ENCODE measurements at regions not wholly inside any gene's neighbourhood (a gene's known extent, or its start where the extent isn't known, plus 50 kb on each side); places are given as distances from the start of the nearest gene placed in this dataset.

DNA sequence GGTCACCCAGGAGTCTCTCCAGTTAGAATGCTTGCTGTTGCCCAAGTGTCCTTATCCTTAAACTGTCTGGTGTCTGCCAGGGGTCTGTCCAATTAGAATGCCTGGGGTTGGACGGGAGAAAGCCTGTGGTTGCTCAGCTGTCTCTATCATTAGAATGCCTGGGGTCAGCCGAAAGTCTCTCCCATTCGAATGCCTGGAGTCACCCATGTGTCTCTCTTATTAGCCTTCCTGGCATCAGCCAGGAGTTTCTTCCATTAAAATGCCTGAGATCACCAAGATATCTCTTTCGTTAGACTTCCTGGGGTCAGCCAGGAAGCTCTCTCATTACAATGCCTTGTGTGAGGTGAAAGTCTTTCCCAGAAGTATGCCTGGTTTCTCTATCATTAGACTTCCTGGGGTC is 1521.0 kb downstream of the UQCRFS1 start:
- DNase-seq (ENCODE audit: low spot score) = no peak

DNA sequence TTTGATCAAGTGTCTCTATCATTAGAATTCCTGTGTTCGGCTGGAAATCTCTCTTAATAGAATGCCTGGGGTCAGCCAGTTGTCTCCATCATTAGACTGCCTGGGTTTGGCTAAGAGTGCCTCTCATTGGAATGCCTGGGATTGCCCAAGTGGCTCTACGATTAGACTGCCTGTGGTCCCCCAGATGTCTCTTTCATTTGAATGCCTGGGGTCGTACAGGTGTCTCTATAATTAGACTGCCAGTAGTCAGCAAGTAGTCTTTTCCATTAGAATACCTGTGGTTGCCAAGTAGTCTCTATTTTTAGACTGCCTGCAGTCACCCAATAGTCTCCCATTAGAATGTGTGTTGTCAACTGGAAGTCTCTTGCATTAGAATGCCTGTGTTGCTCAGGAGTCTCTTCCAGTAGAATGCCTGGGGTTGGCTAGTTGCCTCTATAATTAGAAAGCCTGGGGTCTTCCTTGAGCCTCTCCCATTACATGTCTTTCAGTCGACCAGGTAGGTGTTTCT is 1523.2 kb downstream of the UQCRFS1 start:
- DNase-seq (ENCODE audit: low spot score) = no peak

DNA sequence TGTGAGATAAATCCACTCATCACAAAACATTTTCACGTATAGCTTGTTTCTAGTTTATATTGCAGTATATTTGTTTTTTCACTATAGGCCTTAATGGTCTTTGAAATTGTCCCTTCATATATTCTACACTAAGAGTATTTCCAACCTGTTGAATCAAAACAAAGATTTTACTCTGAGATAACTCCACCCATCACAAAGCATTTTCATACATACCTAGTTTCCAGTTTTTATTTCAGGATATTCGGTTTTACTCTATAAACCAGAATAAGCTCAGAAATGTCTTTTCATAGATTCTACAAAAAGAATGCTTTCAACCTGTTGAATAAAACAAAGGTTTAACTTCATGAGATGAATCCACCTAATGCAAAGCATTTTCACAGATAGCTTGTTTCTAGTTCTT is 1528.7 kb downstream of the UQCRFS1 start:
- DNase-seq (ENCODE audit: low spot score) = no peak

DNA sequence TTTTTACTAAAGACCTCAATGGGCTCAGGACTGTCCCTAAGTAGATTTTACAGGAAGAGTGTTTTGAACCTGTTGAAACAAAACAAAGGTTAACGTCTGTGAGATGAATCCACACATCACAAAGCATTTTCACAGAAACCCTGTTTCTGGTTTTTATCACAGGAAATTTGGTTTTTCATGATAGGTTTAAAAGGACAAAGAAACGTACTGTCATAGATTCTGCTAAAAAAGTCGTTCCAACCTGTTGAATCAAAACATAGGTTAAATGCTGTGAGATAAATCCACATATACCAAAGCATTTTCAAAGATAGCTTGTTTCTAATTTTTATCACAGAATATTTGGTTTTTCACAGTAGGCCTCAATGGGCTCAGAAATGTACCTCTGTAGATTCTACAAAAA is 1531.0 kb downstream of the UQCRFS1 start:
- no peak for DNase-seq (ENCODE audit: low spot score)

DNA sequence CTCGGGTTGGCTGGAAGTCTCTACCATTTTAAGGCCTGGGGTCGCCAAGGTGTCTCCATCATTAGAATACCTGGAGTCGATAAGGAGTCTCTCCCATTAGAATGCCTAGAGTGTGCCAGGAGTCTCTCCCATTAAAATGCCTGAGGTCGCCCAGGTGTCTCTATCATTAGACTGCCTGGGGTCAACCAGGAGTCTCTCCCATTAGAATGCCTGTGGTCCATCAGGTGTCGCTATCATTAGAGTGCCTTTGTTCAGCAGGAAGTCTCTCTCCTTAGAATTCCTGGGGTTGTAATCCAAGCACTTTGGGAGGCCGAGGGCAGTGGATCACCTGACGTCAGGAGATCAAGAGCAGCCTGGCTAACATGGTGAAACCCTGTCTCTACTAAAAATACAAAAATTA is 1533.0 kb downstream of the UQCRFS1 start:
- no peak for DNase-seq (ENCODE audit: low spot score)

DNA sequence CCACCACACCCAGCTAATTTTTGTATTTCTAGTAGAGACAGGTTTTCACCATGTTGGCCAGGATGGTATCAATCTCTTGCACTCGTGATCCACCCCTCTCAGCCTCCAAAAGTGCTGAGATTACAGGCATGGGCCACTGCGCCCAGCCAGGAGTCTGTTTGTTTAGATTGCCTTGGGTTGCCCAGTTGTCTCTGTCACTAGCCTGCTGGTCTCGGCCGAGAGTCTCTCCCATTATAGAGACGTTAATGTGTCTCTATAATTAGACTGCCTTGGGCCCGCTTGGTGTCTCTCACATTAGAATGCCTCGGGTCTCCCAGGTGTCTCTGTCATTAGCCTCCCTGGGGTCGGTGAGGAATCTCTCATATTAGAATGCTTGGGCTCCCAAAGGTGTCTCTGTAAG is 1533.6 kb downstream of the UQCRFS1 start:
- no peak for DNase-seq (ENCODE audit: low spot score)

DNA sequence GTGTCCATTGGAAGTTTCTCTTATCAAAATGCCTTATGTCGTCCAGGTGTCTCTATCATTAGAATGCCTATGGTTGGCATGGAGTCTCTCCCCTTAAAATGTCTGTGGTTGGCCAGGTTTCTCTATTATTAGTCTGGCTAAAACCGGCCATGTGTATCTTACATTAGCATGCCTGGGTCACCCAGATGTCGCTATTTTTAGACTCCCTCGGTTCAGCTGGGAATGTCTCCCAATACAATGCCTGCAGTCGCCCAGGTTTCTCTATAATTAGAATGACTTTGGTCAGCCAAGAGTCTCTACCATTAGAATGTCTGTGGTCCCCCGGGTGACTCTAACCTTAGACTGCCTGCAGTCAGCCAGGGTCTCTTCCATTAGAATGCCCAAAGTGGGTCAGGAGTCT is 1536.1 kb downstream of the UQCRFS1 start:
- DNase-seq (ENCODE audit: low spot score) = no peak

DNA sequence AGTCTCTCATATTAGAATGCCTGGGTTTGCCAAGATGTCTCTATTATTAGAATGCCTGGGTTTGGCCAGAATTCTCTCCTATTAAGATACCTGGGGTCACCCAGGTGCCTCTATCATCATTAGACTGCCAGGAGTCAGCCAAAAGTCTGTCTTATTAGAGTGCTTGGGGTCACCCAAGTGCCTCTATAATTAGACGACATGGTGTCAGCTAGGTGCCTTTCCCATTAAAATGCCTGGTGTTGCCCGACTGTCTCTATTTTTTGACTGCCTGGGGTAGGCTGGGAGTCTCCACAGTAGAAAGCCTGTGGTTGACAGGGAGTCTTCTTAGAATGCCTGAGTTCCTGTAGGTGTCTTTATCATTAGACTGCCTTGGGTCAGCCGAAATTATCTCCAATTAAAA is 1536.6 kb downstream of the UQCRFS1 start:
- DNase-seq (ENCODE audit: low spot score) = no peak

DNA sequence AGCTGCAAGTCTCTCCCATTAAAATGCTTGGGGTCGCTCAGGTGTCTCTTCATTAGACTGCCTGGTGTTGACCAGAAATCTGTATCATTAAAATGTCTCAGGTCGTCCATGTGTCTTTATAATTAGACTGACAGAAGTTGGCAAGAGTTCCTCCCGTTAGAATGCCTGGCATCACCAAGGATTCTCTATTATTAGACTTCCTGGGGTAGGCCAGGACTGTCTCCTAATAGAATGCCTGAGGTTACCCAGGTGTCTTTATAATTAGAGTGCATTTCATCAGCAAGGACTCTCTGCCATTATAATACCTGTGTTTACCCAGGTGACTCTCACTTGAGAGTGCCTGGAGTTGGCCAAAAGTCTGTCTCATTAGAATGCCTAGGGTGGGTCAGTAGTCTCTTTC is 1537.2 kb downstream of the UQCRFS1 start:
- no peak for DNase-seq (ENCODE audit: low spot score)

DNA sequence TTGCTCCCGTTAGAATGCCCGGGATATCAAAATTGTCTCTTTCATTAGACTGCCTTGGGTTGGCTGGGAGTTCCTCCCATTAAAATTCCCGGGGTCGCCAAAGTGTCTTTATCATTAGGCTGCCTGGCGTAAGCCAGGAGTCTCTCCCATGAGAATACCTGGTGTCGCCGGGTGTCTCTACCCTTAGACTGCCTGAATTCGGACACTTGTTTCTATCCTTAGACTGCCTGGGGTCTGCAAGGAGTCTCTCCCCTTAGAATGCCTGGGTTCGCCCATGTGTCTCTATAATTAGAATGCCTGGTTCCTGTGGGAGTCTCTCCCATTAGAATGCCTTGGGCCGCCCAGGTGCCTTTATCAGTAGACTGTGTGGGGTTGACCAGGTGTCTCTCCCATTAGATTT is 1538.2 kb downstream of the UQCRFS1 start:
- DNase-seq (ENCODE audit: low spot score) = no peak

DNA sequence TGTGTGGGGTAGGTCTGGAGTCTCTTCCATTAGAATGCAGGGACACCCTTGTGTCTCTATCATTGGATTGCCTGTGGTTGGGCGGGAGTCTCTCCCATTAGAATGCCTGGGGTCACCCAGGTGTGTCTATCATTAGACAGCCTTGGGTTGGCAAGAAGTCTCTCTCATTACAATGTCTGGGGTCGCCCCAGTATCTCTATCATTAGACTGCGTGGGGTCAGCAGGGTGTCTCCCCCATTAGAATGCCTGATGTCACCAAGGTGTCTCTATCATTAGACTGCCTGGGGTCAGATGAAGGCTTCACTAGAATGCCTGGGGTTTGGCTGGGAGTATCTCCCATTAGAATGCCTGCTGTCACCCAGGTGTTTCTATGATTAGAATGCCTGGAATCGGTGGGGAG is 1539.0 kb downstream of the UQCRFS1 start:
- DNase-seq (ENCODE audit: low spot score) = no peak

DNA sequence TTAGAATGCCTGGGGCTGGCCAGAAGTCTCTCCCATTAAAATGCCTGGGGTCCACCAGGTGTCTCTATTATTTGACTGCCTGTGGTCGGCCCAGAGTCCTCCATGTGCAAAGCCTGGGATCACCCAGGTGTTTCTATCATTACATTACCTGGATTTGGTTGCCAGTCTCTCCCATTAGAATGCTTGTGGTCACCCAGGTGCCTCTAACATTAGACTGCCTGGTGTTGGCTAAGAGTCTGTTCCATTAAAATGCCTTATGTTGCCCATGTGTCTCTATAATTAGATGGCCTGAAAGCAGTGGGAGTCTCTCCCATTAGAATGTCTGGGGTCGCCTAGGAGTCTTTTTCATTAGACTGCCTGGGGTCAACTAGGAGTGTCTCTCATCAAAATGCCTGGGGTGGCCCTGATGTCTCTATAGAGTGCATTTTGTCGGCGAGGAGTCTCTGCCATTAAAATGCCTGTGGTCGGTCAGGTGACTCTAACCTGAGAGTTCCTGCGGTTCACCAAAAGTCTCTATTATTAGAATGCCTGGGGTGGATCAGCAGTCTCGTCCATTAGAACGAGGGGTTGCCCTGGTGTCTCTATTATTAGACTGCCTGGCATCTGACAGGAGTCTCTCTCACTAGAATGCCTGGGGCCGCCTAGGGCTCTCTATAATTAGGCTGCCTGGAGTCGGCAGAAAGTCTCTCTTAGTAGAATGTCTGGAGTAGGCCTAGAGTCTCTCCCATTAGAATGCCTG is 1540.5 kb downstream of the UQCRFS1 start:
- no peak for DNase-seq (ENCODE audit: low spot score)

DNA sequence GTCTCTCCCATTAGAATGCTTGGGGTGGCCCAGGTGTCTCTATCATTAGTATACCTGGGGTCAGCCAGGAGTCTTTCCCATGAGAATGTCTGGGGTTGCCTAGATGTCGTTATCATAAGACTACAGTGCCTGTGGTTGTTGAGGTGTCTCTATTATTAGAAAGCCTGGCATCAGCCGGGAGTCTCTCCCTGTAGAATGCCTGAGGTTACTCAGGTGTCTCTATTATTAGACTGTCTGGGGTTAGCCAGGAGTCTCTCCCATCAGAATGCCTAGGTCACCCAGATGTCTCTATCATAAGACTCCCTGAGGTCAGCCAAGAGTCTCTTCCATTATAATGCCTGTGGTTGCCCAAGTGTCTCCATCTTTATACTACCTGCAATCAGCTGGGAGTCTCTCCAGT is 1541.1 kb downstream of the UQCRFS1 start:
- DNase-seq (ENCODE audit: low spot score) = no peak

DNA sequence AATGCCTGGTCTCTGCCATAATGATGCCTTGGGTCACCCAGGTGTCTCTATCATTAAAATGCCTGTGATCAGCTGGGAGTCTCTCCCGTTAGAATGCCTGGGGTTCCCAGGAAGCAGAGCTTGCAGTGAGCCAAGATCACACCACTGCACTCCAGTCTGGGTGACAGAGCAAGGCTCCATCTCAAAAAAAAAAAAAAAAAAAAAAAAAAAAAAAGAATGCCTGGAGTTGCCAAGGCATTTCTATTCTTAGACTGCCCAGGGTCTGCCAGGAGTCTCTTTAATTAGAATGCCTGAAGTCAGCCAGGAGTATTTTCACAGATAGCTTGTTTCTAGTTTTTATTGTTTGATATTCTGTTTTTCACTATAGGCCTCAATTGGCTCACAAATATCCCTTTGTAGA is 1552.5 kb downstream of the UQCRFS1 start:
- no peak for DNase-seq (ENCODE audit: low spot score)

DNA sequence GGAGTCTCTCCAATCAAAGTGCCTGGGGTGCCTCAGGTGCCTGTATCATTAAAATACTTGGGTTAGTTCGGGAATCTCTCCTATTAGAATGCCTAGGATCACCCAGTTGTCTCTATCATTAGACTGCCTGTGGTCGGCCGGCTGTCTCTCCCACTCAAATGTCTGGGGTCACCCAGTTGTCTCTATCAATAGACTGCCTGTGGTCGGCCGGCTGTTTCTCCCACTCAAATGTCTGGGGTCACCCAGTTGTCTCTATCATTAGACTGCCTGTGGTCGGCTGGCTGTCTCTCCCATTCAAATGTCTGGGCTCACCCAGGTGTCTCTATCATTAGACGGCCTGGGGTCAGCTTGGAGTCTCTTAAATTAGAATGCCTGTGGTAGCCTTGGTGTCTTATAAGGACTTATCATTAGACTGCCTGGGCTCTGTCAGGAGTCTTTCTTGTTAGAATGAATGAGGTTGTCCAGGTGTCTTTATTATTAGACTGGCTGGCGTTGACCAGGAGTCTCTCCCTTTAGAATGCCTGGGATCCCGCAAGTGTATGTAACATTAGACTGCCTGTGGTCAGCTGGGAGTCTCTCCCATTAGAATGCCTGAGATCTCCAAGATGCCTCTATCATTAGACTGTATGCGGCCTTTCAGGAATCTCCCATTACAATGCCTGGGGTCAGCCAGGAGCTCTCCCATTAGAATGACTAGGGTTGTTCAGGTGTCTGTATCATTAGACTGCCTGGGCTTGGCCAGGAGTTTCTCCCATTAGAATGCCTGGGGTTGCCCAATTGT is 1555.5 kb downstream of the UQCRFS1 start:
- DNase-seq (ENCODE audit: low spot score) = no peak

DNA sequence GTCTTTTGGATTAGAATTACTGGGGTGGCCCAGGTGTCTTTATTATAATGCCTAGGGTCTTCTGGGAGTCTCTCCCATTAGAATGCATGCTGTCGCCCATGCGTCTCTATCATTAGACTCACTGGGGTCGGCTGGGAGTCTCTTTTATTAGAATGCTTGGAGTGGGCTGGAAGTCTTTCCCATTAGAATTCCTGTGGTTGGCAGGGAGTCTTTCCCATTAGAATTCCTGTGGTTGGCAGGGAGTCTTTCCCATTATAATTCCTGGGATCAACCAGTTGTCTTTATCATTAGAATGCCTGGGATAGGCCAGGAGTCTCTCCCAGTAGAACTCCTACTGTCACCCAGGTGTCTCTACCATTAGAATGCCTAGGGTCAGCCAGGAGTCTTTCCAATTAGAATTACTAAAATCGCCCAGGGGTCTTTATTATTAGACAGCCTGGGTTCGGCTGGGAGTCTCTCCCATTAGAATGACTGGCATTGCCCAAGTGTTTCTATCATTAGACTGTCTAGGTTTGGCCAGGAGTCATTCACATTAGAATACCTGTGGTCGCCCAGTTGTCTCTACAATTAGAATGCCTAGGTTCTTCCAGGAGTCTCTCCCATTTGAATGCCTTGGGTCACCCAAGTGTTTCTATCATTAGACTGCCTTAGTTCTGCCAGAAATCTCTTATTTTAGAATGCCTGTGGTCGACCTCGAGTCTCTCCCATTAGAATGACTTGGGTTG is 1558.5 kb downstream of the UQCRFS1 start:
- no peak for DNase-seq (ENCODE audit: low spot score)

DNA sequence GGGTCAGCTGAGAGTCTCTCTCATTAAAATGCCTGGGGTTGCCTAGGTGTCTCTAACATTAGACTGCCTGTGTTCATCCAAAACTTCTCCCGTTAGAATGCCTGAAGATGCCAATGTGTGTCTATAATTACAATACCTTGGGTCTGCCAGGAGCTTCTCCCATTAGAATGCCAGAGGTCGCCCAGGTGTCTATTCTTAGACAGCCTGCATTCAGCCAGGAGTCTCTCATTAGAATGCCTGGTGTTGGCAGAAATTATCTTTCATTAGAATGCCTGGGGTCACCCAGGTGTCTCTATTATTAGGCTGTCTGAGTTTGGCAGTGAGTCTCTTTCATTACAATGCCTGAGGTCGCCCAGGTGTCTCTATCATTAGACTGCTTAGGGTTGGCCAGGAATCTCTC is 1560.2 kb downstream of the UQCRFS1 start:
- DNase-seq (ENCODE audit: low spot score) = no peak

DNA sequence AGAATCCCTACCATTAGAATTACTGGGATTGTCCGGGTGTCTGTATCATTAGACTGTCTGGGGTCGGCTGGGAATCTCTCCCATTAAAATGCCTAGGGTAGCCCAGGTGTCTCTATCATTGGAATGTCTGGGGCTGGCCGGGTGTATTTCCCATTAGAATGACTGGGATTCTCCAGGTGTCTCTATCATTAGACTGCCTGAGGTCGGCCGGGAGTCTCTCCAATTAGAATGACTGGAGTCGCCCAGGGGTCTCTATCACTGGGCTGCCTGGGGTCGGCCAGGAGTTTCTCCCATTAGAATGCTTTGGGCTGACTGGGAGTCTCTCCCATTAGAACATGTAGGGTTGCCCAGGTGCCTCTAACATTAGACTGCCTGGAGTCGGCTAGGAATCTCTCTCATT is 1560.7 kb downstream of the UQCRFS1 start:
- no peak for DNase-seq (ENCODE audit: low spot score)

DNA sequence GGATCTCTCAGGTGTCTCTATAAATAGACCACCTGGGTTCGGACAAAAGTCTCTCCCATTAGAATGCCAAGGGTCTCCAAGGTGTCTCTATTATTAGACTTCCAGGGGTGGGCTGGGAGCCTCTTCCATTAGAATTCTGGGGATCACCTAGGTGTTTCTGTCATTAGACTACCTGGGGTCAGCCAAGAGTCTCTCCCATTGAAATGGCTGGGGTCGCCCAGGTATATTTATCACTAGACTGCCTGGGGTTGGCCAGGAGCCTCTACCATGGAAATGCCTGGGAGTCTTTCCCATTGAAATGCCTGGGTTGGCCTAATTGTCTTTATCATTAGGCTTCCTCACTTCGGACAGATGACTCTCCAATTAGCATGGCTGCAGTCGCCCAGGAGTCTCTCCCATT is 1565.5 kb downstream of the UQCRFS1 start:
- DNase-seq (ENCODE audit: low spot score) = no peak

DNA sequence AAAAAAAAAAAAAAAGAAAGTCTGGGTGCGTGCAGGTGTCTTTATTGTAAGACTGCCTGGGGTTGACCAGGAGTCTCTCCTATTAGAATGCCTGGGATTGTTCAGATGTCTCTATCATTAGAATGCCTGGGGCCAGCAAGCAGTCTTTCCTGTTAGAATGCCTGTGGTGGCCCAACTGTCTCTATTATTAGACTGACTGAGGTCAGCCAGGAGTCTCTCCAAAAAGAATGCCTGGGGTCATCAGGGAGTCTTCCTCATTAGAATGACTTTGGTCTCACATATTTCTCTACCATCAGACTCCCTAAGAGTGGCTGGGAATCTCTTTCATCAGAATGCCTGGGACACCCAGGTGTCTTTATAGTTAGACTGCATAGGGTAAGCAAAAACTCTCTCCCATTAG is 1577.5 kb downstream of the UQCRFS1 start:
- no peak for DNase-seq (ENCODE audit: low spot score)

DNA sequence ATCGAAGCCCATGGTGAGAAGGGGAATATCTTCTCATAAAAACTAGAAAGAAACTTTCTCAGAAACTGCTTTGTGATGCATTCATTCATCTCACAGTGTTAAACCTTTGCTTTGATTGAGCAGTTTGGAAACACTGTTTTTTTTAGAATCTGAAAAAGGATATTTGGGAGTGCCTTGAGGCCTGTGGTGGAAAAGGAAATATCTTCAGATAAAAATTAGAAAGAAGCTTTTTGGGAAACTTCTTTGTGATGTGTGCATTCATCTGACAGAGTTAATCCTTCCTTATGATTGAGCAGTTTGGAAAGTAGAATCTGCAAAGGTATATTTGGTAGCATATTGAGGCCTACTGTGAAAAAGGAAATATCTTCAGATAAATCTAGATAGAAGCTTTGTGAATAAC is 1594.9 kb downstream of the UQCRFS1 start:
- DNase-seq (ENCODE audit: low spot score) = no peak

DNA sequence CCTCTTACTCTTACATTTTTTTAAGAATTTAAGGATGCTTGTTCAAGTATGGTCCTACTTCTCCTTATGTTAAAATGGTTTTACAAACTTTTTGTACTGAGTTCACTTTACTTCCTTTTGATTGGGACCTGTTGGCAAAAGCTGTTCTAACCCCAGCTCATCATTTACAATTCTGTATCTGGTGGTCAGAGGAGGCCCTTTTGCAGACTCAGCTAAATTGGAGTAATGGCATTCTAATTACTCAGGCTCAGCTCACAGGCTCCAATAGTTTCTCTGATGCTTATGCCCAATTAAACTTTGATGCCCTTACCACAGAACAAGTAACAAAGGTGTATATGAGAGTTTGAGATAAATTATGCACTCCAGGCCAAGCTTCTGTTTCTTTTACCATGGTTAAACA is 1632.0 kb downstream of the UQCRFS1 start:
- DNase-seq (ENCODE audit: low spot score) = no peak
